HCT116 (cell line): ENCODE measurements at regions not wholly inside any gene's neighbourhood (a gene's known extent, or its start where the extent isn't known, plus 50 kb on each side); places are given as distances from the start of the nearest gene placed in this dataset.

ENCODE experiments used
- ATAC-seq: fragments of 200-7000 bp; cut with Tn5 transposase; 2 replicates; pipeline ENCODE4 v1.9.1; 2020; ENCODE audit warnings: mild to moderate bottlenecking, moderate library complexity
- BruUV-seq: library from RNA; stranded (reverse); fragments of 400-500 nt; replicated peaks from 2 replicates; lab custom pipeline; 2021; lab: Mats Ljungman, UMichigan
- CTCF ChIA-PET: fragments of 300-600 bp; sonication (Branson Sonifier 250); formaldehyde crosslinking; loops from one replicate; lab custom pipeline; 2021; ENCODE audit warnings: antibody characterized with exemption; lab: Charles Lee
- POLR2A ChIA-PET: fragments of 300-600, 350-600 bp; sonication (Branson Sonifier 250); formaldehyde crosslinking; loops from one replicate; lab custom pipeline; 2021; ENCODE audit warnings: antibody characterized with exemption; lab: Charles Lee
- RAD21 ChIA-PET, 2 experiments: fragments of 300-600 bp; sonication (Branson Sonifier 250); formaldehyde crosslinking; loops; one replicate each; lab custom pipeline; 2023; ENCODE audit warnings: low total read pairs in 2 of 2; ENCODE audit not compliant: uncharacterized antibody in 2 of 2, unreplicated experiment in 2 of 2, low non-redundant PET in 1 of 2; lab: Charles Lee
- DNase-seq: peaks from one replicate; pipeline ENCODE4 v3.0.0-alpha.2; 2010; ENCODE audit warnings: low read depth, low spot score
- H2AFZ ChIP-seq: fragments of 200-600 bp; shearing (Covaris generic), sonication (generic); 2 replicates; pipeline ENCODE4 v1.6.1; 2017; ENCODE audit warnings: low read depth, mixed run types, mixed read lengths, antibody characterized with exemption, low read length; ENCODE audit not compliant: poor library complexity, severe bottlenecking
- H3K27ac ChIP-seq: 2 replicates; pipeline ENCODE4 v1.5.1; 2012; ENCODE audit warnings: low read depth, low read length
- H3K27me3 ChIP-seq: fragments of 200-600 bp; sonication (generic); 2 replicates; pipeline ENCODE4 v1.6.1; 2016; ENCODE audit warnings: mixed run types, low read length, mixed read lengths; ENCODE audit not compliant: insufficient read depth
- H3K36me3 ChIP-seq, 2 experiments: fragments of 200-500 bp in 1 of 2; fragments of 200-600 bp in 1 of 2; sonication (Bioruptor generic) in 1 of 2; sonication (generic) in 1 of 2; 2 replicates each; pipeline versions ENCODE4 v1.5.1 to v1.6.1; 2014 to 2016; ENCODE audit warnings: low read length in 2 of 2, inconsistent platforms in 1 of 2, mixed read lengths in 1 of 2, mixed run types in 1 of 2; ENCODE audit not compliant: insufficient read depth in 2 of 2, control insufficient read depth in 1 of 2
- H3K4me1 ChIP-seq, 2 experiments: fragments of 200-600 bp in 1 of 2; sonication (generic) in 1 of 2; 2 replicates each; pipeline versions ENCODE4 v1.5.1 to v1.6.1; 2012 to 2017; ENCODE audit warnings: low read length in 2 of 2, inconsistent platforms in 1 of 2, mild to moderate bottlenecking in 1 of 2, mixed read lengths in 1 of 2, mixed run types in 1 of 2, moderate library complexity in 1 of 2; ENCODE audit not compliant: insufficient read depth in 2 of 2, control insufficient read depth in 1 of 2
- H3K4me2 ChIP-seq: fragments of 200-600 bp; sonication (generic); 2 replicates; pipeline ENCODE4 v1.6.1; 2017; ENCODE audit warnings: mixed run types, low read length, mixed read lengths
- H3K4me3 ChIP-seq, 2 experiments: fragments of 200-600 bp in 1 of 2; sonication (generic) in 1 of 2; replicated peaks in 1 of 2; 2 replicates each; pipeline ENCODE4 v1.5.1; 2011 to 2016; ENCODE audit warnings: low read length in 2 of 2, control low read depth in 1 of 2, low read depth in 1 of 2, mild to moderate bottlenecking in 1 of 2, mixed read lengths in 1 of 2, mixed run types in 1 of 2
- H3K79me2 ChIP-seq: fragments of 200-600 bp; sonication (generic); 2 replicates; pipeline ENCODE4 v1.6.1; 2017; ENCODE audit warnings: mild to moderate bottlenecking, mixed run types, low read length, moderate library complexity, mixed read lengths; ENCODE audit not compliant: insufficient read depth
- H3K9ac ChIP-seq: fragments of 200-600 bp; sonication (generic); 2 replicates; pipeline ENCODE4 v1.6.1; 2016; ENCODE audit warnings: low read length, mixed read lengths
- H3K9me2 ChIP-seq: fragments of 200-600 bp; sonication (generic), shearing (Covaris generic); 2 replicates; pipeline ENCODE4 v1.6.1; 2017; ENCODE audit warnings: mixed run types, mild to moderate bottlenecking, moderate library complexity; ENCODE audit not compliant: insufficient read depth
- H3K9me3 ChIP-seq, 2 experiments: fragments of 200-500 bp in 1 of 2; fragments of 200-600 bp in 1 of 2; sonication (Bioruptor generic) in 1 of 2; sonication (generic) in 1 of 2; 2 replicates each; pipeline ENCODE4 v1.6.1; 2014 to 2017; ENCODE audit warnings: low read length in 2 of 2, mixed read lengths in 2 of 2, inconsistent platforms in 1 of 2, low read depth in 1 of 2, mild to moderate bottlenecking in 1 of 2, mixed run types in 1 of 2, moderate library complexity in 1 of 2; ENCODE audit not compliant: control insufficient read depth in 1 of 2, insufficient read depth in 1 of 2
- H4K20me1 ChIP-seq: fragments of 200-600 bp; sonication (generic), shearing (Covaris generic); 2 replicates; pipeline ENCODE4 v1.6.1; 2017; ENCODE audit warnings: mixed run types, mild to moderate bottlenecking, moderate library complexity; ENCODE audit not compliant: insufficient read depth
- CEBPB ChIP-seq: IDR thresholded peaks from 2 replicates; pipeline ENCODE4 v1.6.1; 2012; ENCODE audit warnings: low read depth
- EZH2 ChIP-seq: fragments of 200-600 bp; sonication (generic); IDR thresholded peaks from 2 replicates; pipeline ENCODE4 v1.6.1; 2017; ENCODE audit warnings: antibody characterized with exemption, mixed run types
- JUND ChIP-seq: IDR thresholded peaks from 2 replicates; pipeline ENCODE4 v1.6.1; 2012
- POLR2A ChIP-seq: IDR thresholded peaks from 2 replicates; pipeline ENCODE4 v1.7.0; 2011; ENCODE audit warnings: borderline replicate concordance; ENCODE audit not compliant: insufficient read depth, insufficient read length; ENCODE audit errors: extremely low read depth
- POLR2AphosphoS5 ChIP-seq: IDR thresholded peaks from 2 replicates; pipeline ENCODE4 v1.6.1; 2011; ENCODE audit warnings: mild to moderate bottlenecking, low read depth, low read length, moderate library complexity
- RAD21 ChIP-seq: IDR thresholded peaks from 2 replicates; pipeline ENCODE4 v1.6.1; 2012; ENCODE audit warnings: low read depth, mild to moderate bottlenecking
- SP1 ChIP-seq: IDR thresholded peaks from 2 replicates; pipeline ENCODE4 v1.6.1; 2012; ENCODE audit warnings: low read depth
- SRF ChIP-seq: IDR thresholded peaks from 2 replicates; pipeline ENCODE4 v1.6.1; 2012; ENCODE audit warnings: low read depth
- YY1 ChIP-seq: IDR thresholded peaks from 2 replicates; pipeline ENCODE4 v1.6.1; 2011; ENCODE audit warnings: low read length, low read depth, moderate library complexity, mild to moderate bottlenecking; ENCODE audit not compliant: insufficient replicate concordance; ENCODE audit errors: extremely low read depth
- ZFX ChIP-seq: fragments of 450-650 bp; IDR thresholded peaks from 2 replicates; pipeline ENCODE4 v1.6.1; 2017
- ZNF274 ChIP-seq: fragments of 200-500 bp; sonication (Bioruptor generic); IDR thresholded peaks from 2 replicates; pipeline ENCODE4 v1.6.1; 2014; ENCODE audit warnings: mild to moderate bottlenecking, low read depth, low read length, inconsistent platforms
- intact Hi-C: fragments of 100-400 bp; cut with micrococcal nuclease; formaldehyde crosslinking; loops from 2 replicates; pipeline ENCODE4 v1.10.0; 2022
- TF ChIP-seq, protein P1 (sequence below): IDR thresholded peaks from 2 replicates; pipeline ENCODE4 v1.6.1; 2012

- no TSS peak for BruUV-seq
- ChIA-PET CTCF (no interaction called here), RAD21 (no interaction called here), POLR2A (no interaction called here)
- intact Hi-C loops = no loop called here
- no peak for DNase-seq
- H3K9me2 ChIP-seq = no peaks in the 10 kb centered on the region
- H3K27ac ChIP-seq = no peak overlapping the region
- ATAC-seq = no peak
- no peak overlapping the region for H3K4me3 ChIP-seq
- no peaks in the 10 kb centered on the region for H3K9me3 ChIP-seq
- no peak overlapping the region for H3K4me2 ChIP-seq
- no peak overlapping the region for H2AFZ ChIP-seq
- TF ChIP-seq SRF (no peak), ZNF274 (no peak), EZH2 (no peak), ZFX (no peak), POLR2AphosphoS5 (no peak), YY1 (no peak), POLR2A (no peak), CEBPB (no peak), SP1 (no peak)
- TF ChIP-seq, protein P1, sequence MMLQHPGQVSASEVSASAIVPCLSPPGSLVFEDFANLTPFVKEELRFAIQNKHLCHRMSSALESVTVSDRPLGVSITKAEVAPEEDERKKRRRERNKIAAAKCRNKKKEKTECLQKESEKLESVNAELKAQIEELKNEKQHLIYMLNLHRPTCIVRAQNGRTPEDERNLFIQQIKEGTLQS = no peak
- H3K27me3 ChIP-seq = peaks cover 4% of the 10 kb centered on the region; the same call in 1 of the 2 replicates
- H3K79me2 ChIP-seq = no peaks in the 10 kb centered on the region
- no peaks in the 10 kb centered on the region for H3K36me3 ChIP-seq
- H3K9ac ChIP-seq = no peak overlapping the region
- no peaks in the 10 kb centered on the region for H3K4me1 ChIP-seq
- H4K20me1 ChIP-seq = no peaks in the 10 kb centered on the region
Measured at GRCh38 chr13:23947893-23948292, 50.6 kb upstream of the C1QTNF9B start.

DNA sequence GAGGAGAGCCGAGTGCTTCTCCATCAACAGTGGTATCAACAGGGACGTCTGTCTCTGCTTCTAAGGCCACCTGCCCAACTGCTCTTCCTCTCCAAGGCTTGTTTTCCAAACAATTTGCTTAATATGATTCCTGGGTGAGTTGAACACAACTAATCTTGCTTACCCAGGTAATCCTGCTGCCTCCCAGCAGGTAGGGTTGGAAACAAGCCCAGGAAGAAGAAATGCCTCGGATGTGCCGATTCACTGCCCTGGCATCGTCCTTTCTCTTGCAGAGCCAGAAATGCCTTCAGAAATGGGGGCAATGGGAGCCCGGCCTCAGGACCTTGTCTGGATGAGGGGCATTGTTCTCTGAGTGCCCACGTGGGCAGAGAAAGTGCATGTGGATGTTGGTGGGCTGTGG lies 51.9 kb upstream of the C1QTNF9B start:
- ChIA-PET RAD21 (no interaction called here), CTCF (no interaction called here)
- H3K4me1 ChIP-seq = no peaks in the 10 kb centered on the region
- intact Hi-C loops = no loop called here
- TF ChIP-seq RAD21 = no peak
- TF ChIP-seq CEBPB = no peak
- no peak for TF ChIP-seq YY1
- TF ChIP-seq JUND = no peak
- TF ChIP-seq, all 23 proteins: peak for 0
- no peak for DNase-seq
- no peaks in the 10 kb centered on the region for H4K20me1 ChIP-seq
- POLR2A ChIA-PET = no interaction called here
- BruUV-seq = no TSS peak
- no peaks in the 10 kb centered on the region for H3K9me3 ChIP-seq
- H3K79me2 ChIP-seq = no peaks in the 10 kb centered on the region
- H3K36me3 ChIP-seq = no peaks in the 10 kb centered on the region
- no peaks in the 10 kb centered on the region for H3K9me2 ChIP-seq
- H3K4me3 ChIP-seq = no peak overlapping the region
- H3K9ac ChIP-seq = no peak overlapping the region
- H3K4me2 ChIP-seq = no peak overlapping the region
- H2AFZ ChIP-seq = no peak overlapping the region
- no peaks in the 10 kb centered on the region for H3K27me3 ChIP-seq
- no peak overlapping the region for H3K27ac ChIP-seq
- ATAC-seq = no peak
